Loucy (cell line): ENCODE measurements at regions not wholly inside any gene's neighbourhood (a gene's known extent, or its start where the extent isn't known, plus 50 kb on each side); places are given as distances from the start of the nearest gene placed in this dataset.

Experiments used
- H2AFZ ChIP-seq: fragments of 200-600 bp; sonication (generic); 2 replicates; pipeline ENCODE4 v1.6.0; 2016; ENCODE audit warnings: antibody characterized with exemption, mild to moderate bottlenecking, low read length, moderate library complexity
- H3F3A ChIP-seq: fragments of 200-600 bp; 2 replicates; pipeline ENCODE4 v1.6.0; 2016; ENCODE audit warnings: antibody characterized with exemption, low read depth, mild to moderate bottlenecking
- H3K27me3 ChIP-seq: fragments of 200-600 bp; sonication (generic); 2 replicates; pipeline ENCODE4 v1.6.1; 2014; ENCODE audit warnings: low read length, mild to moderate bottlenecking; ENCODE audit not compliant: insufficient read depth, poor library complexity, severe bottlenecking
- H3K36me3 ChIP-seq: fragments of 200-600 bp; sonication (generic); 2 replicates; pipeline ENCODE4 v1.6.1; 2016; ENCODE audit warnings: low read length; ENCODE audit not compliant: insufficient read depth
- H3K4me1 ChIP-seq: fragments of 200-600 bp; sonication (generic); 2 replicates; pipeline ENCODE4 v1.5.1; 2014; ENCODE audit warnings: low read length, mild to moderate bottlenecking; ENCODE audit not compliant: insufficient read depth, poor library complexity, severe bottlenecking
- H3K4me2 ChIP-seq: fragments of 200-600 bp; sonication (generic); 2 replicates; pipeline ENCODE4 v1.6.0; 2014; ENCODE audit warnings: antibody characterized with exemption, low read length, low read depth, mild to moderate bottlenecking; ENCODE audit not compliant: poor library complexity, severe bottlenecking
- H3K4me3 ChIP-seq: fragments of 200-600 bp; sonication (generic); 2 replicates; pipeline ENCODE4 v1.5.1; 2014; ENCODE audit warnings: low read length, mild to moderate bottlenecking, mixed read lengths; ENCODE audit not compliant: poor library complexity, severe bottlenecking
- H3K79me2 ChIP-seq: fragments of 200-600 bp; sonication (generic); 2 replicates; pipeline ENCODE4 v1.6.1; 2014; ENCODE audit warnings: low read length; ENCODE audit not compliant: insufficient read depth
- H3K9ac ChIP-seq: fragments of 200-600 bp; sonication (generic); 2 replicates; pipeline ENCODE4 v1.6.0; 2014; ENCODE audit warnings: mild to moderate bottlenecking, low read depth, low read length, moderate library complexity; ENCODE audit not compliant: poor library complexity, severe bottlenecking
- H3K9me2 ChIP-seq: fragments of 200-600 bp; sonication (generic); replicated peaks from 2 replicates; pipeline ENCODE4 v1.6.1; 2016; ENCODE audit warnings: low read depth, low read length, mixed read lengths
- H3K9me3 ChIP-seq: fragments of 200-600 bp; sonication (generic); 2 replicates; pipeline ENCODE4 v1.6.1; 2014; ENCODE audit warnings: mild to moderate bottlenecking, antibody characterized with exemption, low read length, low read depth; ENCODE audit not compliant: insufficient read depth
- H4K20me1 ChIP-seq: fragments of 200-600 bp; sonication (generic); 2 replicates; pipeline ENCODE4 v1.6.0; 2014; ENCODE audit warnings: antibody characterized with exemption, low read length, mild to moderate bottlenecking; ENCODE audit not compliant: insufficient read depth, poor library complexity, severe bottlenecking
- CTCF ChIP-seq: fragments of 200-600 bp; sonication (generic); conservative IDR thresholded peaks from 2 replicates; pipeline ENCODE4 v1.5.1; 2014; ENCODE audit warnings: mild to moderate bottlenecking, antibody characterized with exemption, low read length
- EZH2phosphoT487 ChIP-seq: fragments of 200-600 bp; IDR thresholded peaks from 2 replicates; pipeline ENCODE4 v1.6.1; 2018; ENCODE audit warnings: antibody characterized with exemption, mild to moderate bottlenecking, moderate library complexity, borderline replicate concordance

- no peak overlapping the region for H3K4me2 ChIP-seq
- TF ChIP-seq EZH2phosphoT487 (no peak), CTCF (no peak)
Observed at GRCh38 chr7:98687111-98687751, 70.1 kb downstream of the NPTX2 start.

GRCh38 chr7:98691619-98692018, 74.5 kb downstream of the NPTX2 start:
- Histone ChIP-seq H3F3A (no peaks in the 10 kb centered on the region), H4K20me1 (no peaks in the 10 kb centered on the region), H3K4me1 (no peaks in the 10 kb centered on the region), H3K4me2 (no peak overlapping the region), H3K9me3 (peaks cover 14% of the 10 kb centered on the region; the same call in 1 of the 2 replicates), H3K9ac (no peak overlapping the region), H3K9me2 (no peaks in the 10 kb centered on the region), H3K36me3 (no peaks in the 10 kb centered on the region), H3K27me3 (no peaks in the 10 kb centered on the region), H2AFZ (no peak overlapping the region), H3K79me2 (no peaks in the 10 kb centered on the region), H3K4me3 (no peak overlapping the region)
- no peak for TF ChIP-seq EZH2phosphoT487

More at GRCh38 chr7:98687111-98687751, 70.1 kb downstream of the NPTX2 start:
- H3F3A ChIP-seq = no peaks in the 10 kb centered on the region
- no peaks in the 10 kb centered on the region for H3K9me2 ChIP-seq
- H3K36me3 ChIP-seq = no peaks in the 10 kb centered on the region
- no peak overlapping the region for H2AFZ ChIP-seq
- peaks cover 10% of the 10 kb centered on the region for H3K4me1 ChIP-seq
- no peaks in the 10 kb centered on the region for H4K20me1 ChIP-seq
- no peaks in the 10 kb centered on the region for H3K79me2 ChIP-seq
- peaks cover 9% of the 10 kb centered on the region; the same call in 1 of the 2 replicates for H3K9me3 ChIP-seq
- H3K4me3 ChIP-seq = no peak overlapping the region
- H3K9ac ChIP-seq = no peak overlapping the region
- no peaks in the 10 kb centered on the region for H3K27me3 ChIP-seq

GRCh38 chr7:98697083-98697482, 80.0 kb downstream of the NPTX2 start:
- TF ChIP-seq CTCF (no peak), EZH2phosphoT487 (no peak)
- Histone ChIP-seq H3K4me2 (no peak overlapping the region), H3K9ac (no peak overlapping the region), H3K9me2 (no peaks in the 10 kb centered on the region), H3K4me3 (no peak overlapping the region), H3K4me1 (peaks cover 7% of the 10 kb centered on the region), H3F3A (no peaks in the 10 kb centered on the region), H3K79me2 (no peaks in the 10 kb centered on the region), H3K36me3 (no peaks in the 10 kb centered on the region), H4K20me1 (no peaks in the 10 kb centered on the region), H3K27me3 (no peaks in the 10 kb centered on the region), H2AFZ (no peak overlapping the region), H3K9me3 (peaks cover 9% of the 10 kb centered on the region; the same call in 1 of the 2 replicates)
